ENCODE measurements at regions not wholly inside any gene's neighbourhood (a gene's known extent, or its start where the extent isn't known, plus 50 kb on each side); places are given as distances from the start of the nearest gene placed in this dataset.

GRCh38 chr13:90950160-90950559 is 397.3 kb upstream of the MIR17HG start:
- DNase-seq, result no peak

- DNase-seq, result no peak
Measured at GRCh38 chr13:90951663-90952062, 395.8 kb upstream of the MIR17HG start.

- DNase-seq, result no peak
Measured at GRCh38 chr13:90952326-90952725, 395.2 kb upstream of the MIR17HG start.

GRCh38 chr13:90954605-90955195 is 392.8 kb upstream of the MIR17HG start:
- DNase-seq, result no peak

GRCh38 chr13:90956031-90956430 is 391.5 kb upstream of the MIR17HG start:
- no peak for DNase-seq

GRCh38 chr13:90958866-90959265 is 388.6 kb upstream of the MIR17HG start:
- DNase-seq, result no peak

- peak; percentile 1 for DNase-seq
Measured at GRCh38 chr13:90968166-90968904, 379.2 kb upstream of the MIR17HG start.

- no peak for DNase-seq
Measured at GRCh38 chr13:90974249-90974975, 373.1 kb upstream of the MIR17HG start.

- DNase-seq, result no peak
Measured at GRCh38 chr13:90979059-90979458, 368.4 kb upstream of the MIR17HG start.

GRCh38 chr13:90984756-90985155 is 362.7 kb upstream of the MIR17HG start:
- DNase-seq, result no peak

- no peak for DNase-seq
Measured at GRCh38 chr13:90995001-90995400, 352.5 kb upstream of the MIR17HG start.

GRCh38 chr13:90995614-90996013 is 351.9 kb upstream of the MIR17HG start:
- DNase-seq, result no peak

GRCh38 chr13:90997951-90998350 is 349.5 kb upstream of the MIR17HG start:
- DNase-seq, result no peak

- DNase-seq, result no peak
Measured at GRCh38 chr13:90999401-90999800, 348.1 kb upstream of the MIR17HG start.

GRCh38 chr13:91001371-91001770 is 346.1 kb upstream of the MIR17HG start:
- no peak for DNase-seq

GRCh38 chr13:91014696-91015095 is 332.8 kb upstream of the MIR17HG start:
- DNase-seq, result no peak

GRCh38 chr13:91017031-91017668 is 330.3 kb upstream of the MIR17HG start:
- peak; percentile 12 for DNase-seq

- DNase-seq, result no peak
Measured at GRCh38 chr13:91017669-91018053, 329.8 kb upstream of the MIR17HG start.

GRCh38 chr13:91020461-91021034 is 326.9 kb upstream of the MIR17HG start:
- no peak for DNase-seq

GRCh38 chr13:91024157-91024792 is 323.2 kb upstream of the MIR17HG start:
- no peak for DNase-seq

GRCh38 chr13:91025442-91025841 is 322.0 kb upstream of the MIR17HG start:
- no peak for DNase-seq

GRCh38 chr13:91031508-91031907 is 316.0 kb upstream of the MIR17HG start:
- DNase-seq, result no peak

- DNase-seq, result no peak
Measured at GRCh38 chr13:91032104-91032503, 315.4 kb upstream of the MIR17HG start.

Measured in HCEC 1CT (cell line).